ENCODE measurements at regions not wholly inside any gene's neighbourhood (a gene's known extent, or its start where the extent isn't known, plus 50 kb on each side); places are given as distances from the start of the nearest gene placed in this dataset.

DNA sequence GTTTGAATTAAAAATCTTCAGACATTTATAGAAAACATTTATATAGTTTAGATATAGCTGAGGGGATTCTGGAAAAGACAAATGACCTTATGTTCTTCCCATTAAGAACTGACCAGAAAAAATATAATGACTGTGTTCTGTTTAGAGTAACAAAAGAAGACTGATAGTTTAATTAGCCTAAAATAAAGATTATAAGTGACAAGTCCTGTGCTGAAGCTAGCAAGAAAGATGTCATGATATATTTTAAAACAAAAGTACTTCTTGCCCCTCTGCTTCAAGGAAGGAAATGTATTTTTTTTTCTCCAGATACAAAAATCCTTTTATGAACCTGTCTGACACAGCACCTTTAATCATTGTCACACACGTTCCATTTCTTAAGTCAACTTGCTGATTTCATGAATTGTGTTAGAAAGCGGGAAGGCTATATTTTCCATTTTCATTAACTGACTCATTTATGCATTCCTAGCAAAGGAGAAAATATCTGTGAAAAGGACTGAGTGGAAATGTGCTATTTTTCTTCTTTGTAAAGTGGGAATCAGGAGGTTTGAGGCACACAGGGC, 690.7 kb upstream of the GOT2 start:
- Histone ChIP-seq H3K9me3 (ENCODE audit: control insufficient read depth, insufficient read depth, low read depth, low read length) (no peaks in the 10 kb centered on the region), H3K27me3 (ENCODE audit: control insufficient read depth, insufficient read depth, low read length) (no peaks in the 10 kb centered on the region), H3K36me3 (ENCODE audit: control insufficient read depth, insufficient read depth, low read length) (no peaks in the 10 kb centered on the region), H3K4me1 (ENCODE audit: control insufficient read depth, insufficient read depth, low read length) (no peaks in the 10 kb centered on the region), H3K27ac (ENCODE audit: low read length) (no peak overlapping the region), H3K4me3 (ENCODE audit: low read depth in 2 of 2, low read length in 2 of 2) (no peak overlapping the region)
- CTCF ChIA-PET: no interaction called here
- ATAC-seq: no peak
- POLR2A ChIA-PET: no interaction called here
- TF ChIP-seq POLR2AphosphoS5 (IDR thresholded peaks at IDR 0.05; ENCODE audit: low read depth, low read length) (no peak), TCF7L2 (IDR thresholded peaks at IDR 0.05; ENCODE audit: low read depth, low read length) (no peak), SIN3A (IDR thresholded peaks at IDR 0.05; ENCODE audit: borderline replicate concordance, insufficient read depth, low read depth, low read length) (no peak)
- TF ChIP-seq, protein P1, sequence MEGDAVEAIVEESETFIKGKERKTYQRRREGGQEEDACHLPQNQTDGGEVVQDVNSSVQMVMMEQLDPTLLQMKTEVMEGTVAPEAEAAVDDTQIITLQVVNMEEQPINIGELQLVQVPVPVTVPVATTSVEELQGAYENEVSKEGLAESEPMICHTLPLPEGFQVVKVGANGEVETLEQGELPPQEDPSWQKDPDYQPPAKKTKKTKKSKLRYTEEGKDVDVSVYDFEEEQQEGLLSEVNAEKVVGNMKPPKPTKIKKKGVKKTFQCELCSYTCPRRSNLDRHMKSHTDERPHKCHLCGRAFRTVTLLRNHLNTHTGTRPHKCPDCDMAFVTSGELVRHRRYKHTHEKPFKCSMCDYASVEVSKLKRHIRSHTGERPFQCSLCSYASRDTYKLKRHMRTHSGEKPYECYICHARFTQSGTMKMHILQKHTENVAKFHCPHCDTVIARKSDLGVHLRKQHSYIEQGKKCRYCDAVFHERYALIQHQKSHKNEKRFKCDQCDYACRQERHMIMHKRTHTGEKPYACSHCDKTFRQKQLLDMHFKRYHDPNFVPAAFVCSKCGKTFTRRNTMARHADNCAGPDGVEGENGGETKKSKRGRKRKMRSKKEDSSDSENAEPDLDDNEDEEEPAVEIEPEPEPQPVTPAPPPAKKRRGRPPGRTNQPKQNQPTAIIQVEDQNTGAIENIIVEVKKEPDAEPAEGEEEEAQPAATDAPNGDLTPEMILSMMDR (IDR thresholded peaks at IDR 0.05): no peak
- TF ChIP-seq, protein P2, sequence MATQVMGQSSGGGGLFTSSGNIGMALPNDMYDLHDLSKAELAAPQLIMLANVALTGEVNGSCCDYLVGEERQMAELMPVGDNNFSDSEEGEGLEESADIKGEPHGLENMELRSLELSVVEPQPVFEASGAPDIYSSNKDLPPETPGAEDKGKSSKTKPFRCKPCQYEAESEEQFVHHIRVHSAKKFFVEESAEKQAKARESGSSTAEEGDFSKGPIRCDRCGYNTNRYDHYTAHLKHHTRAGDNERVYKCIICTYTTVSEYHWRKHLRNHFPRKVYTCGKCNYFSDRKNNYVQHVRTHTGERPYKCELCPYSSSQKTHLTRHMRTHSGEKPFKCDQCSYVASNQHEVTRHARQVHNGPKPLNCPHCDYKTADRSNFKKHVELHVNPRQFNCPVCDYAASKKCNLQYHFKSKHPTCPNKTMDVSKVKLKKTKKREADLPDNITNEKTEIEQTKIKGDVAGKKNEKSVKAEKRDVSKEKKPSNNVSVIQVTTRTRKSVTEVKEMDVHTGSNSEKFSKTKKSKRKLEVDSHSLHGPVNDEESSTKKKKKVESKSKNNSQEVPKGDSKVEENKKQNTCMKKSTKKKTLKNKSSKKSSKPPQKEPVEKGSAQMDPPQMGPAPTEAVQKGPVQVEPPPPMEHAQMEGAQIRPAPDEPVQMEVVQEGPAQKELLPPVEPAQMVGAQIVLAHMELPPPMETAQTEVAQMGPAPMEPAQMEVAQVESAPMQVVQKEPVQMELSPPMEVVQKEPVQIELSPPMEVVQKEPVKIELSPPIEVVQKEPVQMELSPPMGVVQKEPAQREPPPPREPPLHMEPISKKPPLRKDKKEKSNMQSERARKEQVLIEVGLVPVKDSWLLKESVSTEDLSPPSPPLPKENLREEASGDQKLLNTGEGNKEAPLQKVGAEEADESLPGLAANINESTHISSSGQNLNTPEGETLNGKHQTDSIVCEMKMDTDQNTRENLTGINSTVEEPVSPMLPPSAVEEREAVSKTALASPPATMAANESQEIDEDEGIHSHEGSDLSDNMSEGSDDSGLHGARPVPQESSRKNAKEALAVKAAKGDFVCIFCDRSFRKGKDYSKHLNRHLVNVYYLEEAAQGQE (IDR thresholded peaks at IDR 0.05; ENCODE audit: insufficient read depth in 1 of 2, low read depth in 2 of 2, low read length in 1 of 2): no peak
- BruUV-seq (replicated peaks): no TSS peak
- in situ Hi-C loops (cut with HindIII; ENCODE audit: low pct_unique_long_range_greater_than_20kb, low sequenced_read_pairs): no loop called here
- no peak for DNase-seq (ENCODE audit: low read depth, low spot score)
- intact Hi-C loops (cut with micrococcal nuclease; ENCODE audit: unreplicated experiment): no loop called here

DNA sequence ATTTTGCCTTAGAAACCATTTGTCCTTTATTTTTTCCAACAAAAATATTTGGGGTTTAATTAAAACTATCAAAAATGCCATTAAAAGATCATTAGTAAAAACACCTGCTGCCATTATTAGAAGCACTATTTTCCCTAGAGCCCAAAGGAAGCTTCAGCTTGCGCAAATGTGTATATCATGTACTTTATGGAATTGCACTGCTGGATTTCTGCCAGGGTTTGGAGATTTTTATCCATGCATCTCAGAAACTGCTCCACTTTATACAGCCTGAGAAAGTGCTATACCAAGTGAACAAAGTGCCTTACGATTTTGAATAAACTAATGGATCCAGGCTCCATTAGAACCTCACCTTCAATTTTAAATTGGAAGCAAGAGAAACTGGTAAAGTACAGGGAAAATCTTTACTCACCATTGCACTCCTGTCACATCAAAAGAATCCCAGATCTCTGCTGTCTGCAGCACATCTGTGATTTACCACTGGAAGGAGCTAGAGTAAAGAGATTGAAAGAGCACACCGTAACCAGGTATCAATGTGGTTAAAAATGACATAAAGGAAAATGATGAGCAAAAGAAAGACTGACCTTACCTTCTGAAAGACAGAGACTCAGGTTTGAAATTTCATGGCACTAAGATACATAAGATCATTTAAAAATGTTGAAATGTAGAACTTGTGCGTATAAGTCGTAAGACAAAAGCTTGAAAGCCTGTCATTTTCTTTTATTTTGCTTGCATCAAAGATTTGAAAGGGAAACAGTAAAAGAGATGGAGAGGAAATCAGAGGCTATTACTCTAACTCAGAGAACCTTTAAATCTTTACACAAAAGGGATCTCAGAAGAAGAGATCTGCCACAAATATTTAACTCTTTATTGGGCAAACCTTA, 678.1 kb upstream of the GOT2 start:
- intact Hi-C loops (cut with micrococcal nuclease; ENCODE audit: unreplicated experiment) (no loop called here), in situ Hi-C loops (cut with HindIII; ENCODE audit: low pct_unique_long_range_greater_than_20kb, low sequenced_read_pairs) (no loop called here)
- DNase-seq (ENCODE audit: low read depth, low spot score) (peak; percentile 2), ATAC-seq (no peak)
- BruUV-seq (replicated peaks): no TSS peak
- no peaks in the 10 kb centered on the region for H3K4me1 ChIP-seq (ENCODE audit: control insufficient read depth, insufficient read depth, low read length)
- POLR2A ChIA-PET: no interaction called here
- CTCF ChIA-PET: no interaction called here
- H3K4me3 ChIP-seq (ENCODE audit: low read depth in 2 of 2, low read length in 2 of 2): no peak overlapping the region
- no peak overlapping the region for H3K27ac ChIP-seq (ENCODE audit: low read length)
- no peak for TF ChIP-seq POLR2AphosphoS5 (IDR thresholded peaks at IDR 0.05; ENCODE audit: low read depth, low read length)
- TF ChIP-seq, protein P1 (IDR thresholded peaks at IDR 0.05): peak; percentile 28; the same call in 1 of the 2 replicates
- H3K27me3 ChIP-seq (ENCODE audit: control insufficient read depth, insufficient read depth, low read length): no peaks in the 10 kb centered on the region
- no peaks in the 10 kb centered on the region for H3K36me3 ChIP-seq (ENCODE audit: control insufficient read depth, insufficient read depth, low read length)
- H3K9me3 ChIP-seq (ENCODE audit: control insufficient read depth, insufficient read depth, low read depth, low read length): no peaks in the 10 kb centered on the region

Data from Panc1 (cell line).